ENCODE measurements at regions not wholly inside any gene's neighbourhood (a gene's known extent, or its start where the extent isn't known, plus 50 kb on each side); places are given as distances from the start of the nearest gene placed in this dataset.

- DNase-seq (ENCODE audit: extremely low read depth in 1 of 11, low read depth in 9 of 11, low spot score in 4 of 11), result no peak
Observed at GRCh38 chrX:15931362-15931761, 76.7 kb upstream of the AP1S2 start.

GRCh38 chrX:15930585-15930984, 76.0 kb upstream of the AP1S2 start:
- no peak for DNase-seq (ENCODE audit: extremely low read depth in 1 of 11, low read depth in 9 of 11, low spot score in 4 of 11)

- no peak for DNase-seq (ENCODE audit: extremely low read depth in 1 of 11, low read depth in 9 of 11, low spot score in 4 of 11)
Observed at GRCh38 chrX:15929194-15929593, 74.6 kb upstream of the AP1S2 start.

- DNase-seq (ENCODE audit: extremely low read depth in 1 of 11, low read depth in 9 of 11, low spot score in 4 of 11), result no peak
Observed at GRCh38 chrX:15926622-15927021, 72.0 kb upstream of the AP1S2 start.

GRCh38 chrX:15918003-15918402, 63.4 kb upstream of the AP1S2 start:
- no peak for DNase-seq (ENCODE audit: extremely low read depth in 1 of 11, low read depth in 9 of 11, low spot score in 4 of 11)

GRCh38 chrX:15916704-15917084, 62.1 kb upstream of the AP1S2 start:
- DNase-seq (ENCODE audit: extremely low read depth in 1 of 11, low read depth in 9 of 11, low spot score in 4 of 11), result no peak

GRCh38 chrX:15915959-15916703, 61.5 kb upstream of the AP1S2 start:
- no peak for DNase-seq (ENCODE audit: extremely low read depth in 1 of 11, low read depth in 9 of 11, low spot score in 4 of 11)

- no peak for DNase-seq (ENCODE audit: extremely low read depth in 1 of 11, low read depth in 9 of 11, low spot score in 4 of 11)
Observed at GRCh38 chrX:15914486-15914885, 59.9 kb upstream of the AP1S2 start.

- no peak for DNase-seq (ENCODE audit: extremely low read depth in 1 of 11, low read depth in 9 of 11, low spot score in 4 of 11)
Observed at GRCh38 chrX:15913146-15913545, 58.5 kb upstream of the AP1S2 start.

GRCh38 chrX:15911734-15912550, 57.3 kb upstream of the AP1S2 start:
- no peak for DNase-seq (ENCODE audit: extremely low read depth in 1 of 11, low read depth in 9 of 11, low spot score in 4 of 11)

GRCh38 chrX:15909605-15910004, 55.0 kb upstream of the AP1S2 start:
- no peak for DNase-seq (ENCODE audit: extremely low read depth in 1 of 11, low read depth in 9 of 11, low spot score in 4 of 11)

- no peak for DNase-seq (ENCODE audit: extremely low read depth in 1 of 11, low read depth in 9 of 11, low spot score in 4 of 11)
Observed at GRCh38 chrX:15908603-15909290, 54.1 kb upstream of the AP1S2 start.

GRCh38 chrX:15906041-15906943, 51.7 kb upstream of the AP1S2 start:
- no peak for DNase-seq (ENCODE audit: extremely low read depth in 1 of 11, low read depth in 9 of 11, low spot score in 4 of 11)

Measured in renal cortex interstitium (tissue), 11 donors.